ENCODE measurements at regions not wholly inside any gene's neighbourhood (a gene's known extent, or its start where the extent isn't known, plus 50 kb on each side); places are given as distances from the start of the nearest gene placed in this dataset.

DNA sequence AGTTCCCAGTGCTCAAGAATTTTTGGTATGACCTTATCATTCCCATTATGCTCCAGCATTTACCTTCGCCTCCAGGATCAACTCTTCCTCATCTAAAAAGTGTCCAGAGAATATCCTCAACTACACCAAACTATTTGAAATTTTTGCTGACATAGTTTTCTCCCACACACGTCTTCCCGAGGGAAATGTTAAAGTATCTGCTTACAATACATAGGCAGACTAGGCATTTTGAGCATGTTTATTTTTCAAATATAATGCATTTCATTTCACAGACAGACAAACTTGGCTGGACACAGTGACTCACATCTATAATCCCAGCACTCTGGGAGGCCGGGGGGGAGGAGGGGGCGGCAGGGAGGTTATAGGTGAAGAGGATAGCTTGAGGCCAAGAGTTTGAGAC is 177.1 kb upstream of the TRIM24 start:
- DNase-seq (ENCODE audit: low read depth) = peak; percentile 70
- TF ChIP-seq, protein P1, sequence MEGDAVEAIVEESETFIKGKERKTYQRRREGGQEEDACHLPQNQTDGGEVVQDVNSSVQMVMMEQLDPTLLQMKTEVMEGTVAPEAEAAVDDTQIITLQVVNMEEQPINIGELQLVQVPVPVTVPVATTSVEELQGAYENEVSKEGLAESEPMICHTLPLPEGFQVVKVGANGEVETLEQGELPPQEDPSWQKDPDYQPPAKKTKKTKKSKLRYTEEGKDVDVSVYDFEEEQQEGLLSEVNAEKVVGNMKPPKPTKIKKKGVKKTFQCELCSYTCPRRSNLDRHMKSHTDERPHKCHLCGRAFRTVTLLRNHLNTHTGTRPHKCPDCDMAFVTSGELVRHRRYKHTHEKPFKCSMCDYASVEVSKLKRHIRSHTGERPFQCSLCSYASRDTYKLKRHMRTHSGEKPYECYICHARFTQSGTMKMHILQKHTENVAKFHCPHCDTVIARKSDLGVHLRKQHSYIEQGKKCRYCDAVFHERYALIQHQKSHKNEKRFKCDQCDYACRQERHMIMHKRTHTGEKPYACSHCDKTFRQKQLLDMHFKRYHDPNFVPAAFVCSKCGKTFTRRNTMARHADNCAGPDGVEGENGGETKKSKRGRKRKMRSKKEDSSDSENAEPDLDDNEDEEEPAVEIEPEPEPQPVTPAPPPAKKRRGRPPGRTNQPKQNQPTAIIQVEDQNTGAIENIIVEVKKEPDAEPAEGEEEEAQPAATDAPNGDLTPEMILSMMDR (conservative IDR thresholded peaks at IDR 0.05; ENCODE audit: low read depth, low read length) = no peak

GRCh38 chr7:138285129-138285528 is 174.9 kb upstream of the TRIM24 start:
- no peak for DNase-seq (ENCODE audit: low read depth)
- no peak overlapping the region for H3K4me3 ChIP-seq (ENCODE audit: low read depth, low read length)
- TF ChIP-seq, protein P1 (conservative IDR thresholded peaks at IDR 0.05; ENCODE audit: low read depth, low read length) = no peak

More for the DNA sequence above, 177.1 kb upstream of the TRIM24 start:
- no peak overlapping the region for H3K4me3 ChIP-seq (ENCODE audit: low read depth, low read length)

GRCh38 chr7:138286846-138287245 is 173.2 kb upstream of the TRIM24 start:
- TF ChIP-seq, protein P1 (conservative IDR thresholded peaks at IDR 0.05; ENCODE audit: low read depth, low read length) = no peak
- DNase-seq (ENCODE audit: low read depth) = no peak
- H3K4me3 ChIP-seq (ENCODE audit: low read depth, low read length) = no peak overlapping the region

- no peak for DNase-seq (ENCODE audit: low read depth)
- H3K4me3 ChIP-seq (ENCODE audit: low read depth, low read length) = no peak overlapping the region
- TF ChIP-seq, protein P1 (conservative IDR thresholded peaks at IDR 0.05; ENCODE audit: low read depth, low read length) = no peak
These were observed 172.5 kb upstream of the TRIM24 start for GRCh38 chr7:138287549-138287948.

DNA sequence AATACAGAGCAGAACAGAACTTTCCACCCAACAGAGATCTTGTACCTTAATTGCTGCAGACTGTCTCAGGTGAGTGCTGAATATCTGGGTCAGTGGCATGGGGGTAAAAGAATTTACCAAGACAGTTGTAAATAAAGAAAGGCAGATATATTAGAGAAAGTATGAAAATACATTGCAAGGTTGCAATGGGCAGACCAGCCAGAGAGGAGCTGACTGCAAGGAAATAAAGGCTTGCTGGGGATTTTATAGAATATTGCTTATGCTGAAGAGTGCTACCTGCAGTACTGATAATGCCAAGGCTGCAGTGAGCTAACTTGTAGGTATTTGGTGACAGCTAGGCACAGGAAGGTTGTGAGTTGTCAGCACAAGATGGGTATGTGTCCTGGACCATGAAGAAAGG is 171.0 kb upstream of the TRIM24 start:
- no peak for DNase-seq (ENCODE audit: low read depth)
- H3K4me3 ChIP-seq (ENCODE audit: low read depth, low read length) = no peak overlapping the region
- TF ChIP-seq, protein P1 (conservative IDR thresholded peaks at IDR 0.05; ENCODE audit: low read depth, low read length) = no peak

GRCh38 chr7:138289864-138290263 is 170.2 kb upstream of the TRIM24 start:
- no peak for DNase-seq (ENCODE audit: low read depth)
- no peak overlapping the region for H3K4me3 ChIP-seq (ENCODE audit: low read depth, low read length)
- TF ChIP-seq, protein P1 (conservative IDR thresholded peaks at IDR 0.05; ENCODE audit: low read depth, low read length) = no peak

GRCh38 chr7:138292951-138293350 is 167.1 kb upstream of the TRIM24 start:
- no peak for DNase-seq (ENCODE audit: low read depth)
- H3K4me3 ChIP-seq (ENCODE audit: low read depth, low read length) = no peak overlapping the region
- TF ChIP-seq, protein P1 (conservative IDR thresholded peaks at IDR 0.05; ENCODE audit: low read depth, low read length) = no peak
